GM12878 (cell line): ENCODE measurements at regions not wholly inside any gene's neighbourhood (a gene's known extent, or its start where the extent isn't known, plus 50 kb on each side); places are given as distances from the start of the nearest gene placed in this dataset.
"Not testable (repeated sequence)": the region's sequence is repeated elsewhere in the genome, so short reads cannot be mapped to it uniquely, and the experiment has no call there.

ENCODE experiments used
- CTCF ChIP-seq, 3 experiments: IDR thresholded peaks in 2 of 3; conservative IDR thresholded peaks in 1 of 3; 2 replicates each; pipeline ENCODE4 v1.5.1; 2011; ENCODE audit warnings: low read depth in 3 of 3, low read length in 3 of 3, mild to moderate bottlenecking in 3 of 3, control low read depth in 2 of 3, moderate library complexity in 2 of 3, inconsistent platforms in 1 of 3, mixed read lengths in 1 of 3; ENCODE audit not compliant: control insufficient read depth in 2 of 3, insufficient read depth in 1 of 3; ENCODE audit errors: extremely low read depth in 1 of 3
- ESRRA ChIP-seq: IDR thresholded peaks from 2 replicates; pipeline ENCODE4 v1.6.1; 2012; ENCODE audit warnings: mild to moderate bottlenecking, low read length, improper control_type of control experiment
- EZH2 ChIP-seq: IDR thresholded peaks from 2 replicates; pipeline ENCODE4 v1.6.1; 2012; ENCODE audit warnings: low read depth, mild to moderate bottlenecking, control low read depth, inconsistent platforms, low read length, borderline replicate concordance; ENCODE audit not compliant: control insufficient read depth
- HCFC1 ChIP-seq: fragments of 150-350 bp; IDR thresholded peaks from 2 replicates; pipeline ENCODE4 v1.6.1; 2014; ENCODE audit warnings: low read length
- JUND ChIP-seq: IDR thresholded peaks from 2 replicates; pipeline ENCODE4 v1.6.1; 2012; ENCODE audit warnings: low read depth, mild to moderate bottlenecking, low read length, improper control_type of control experiment, moderate library complexity
- KAT2A ChIP-seq: conservative IDR thresholded peaks from 2 replicates; pipeline ENCODE4 v1.6.1; 2011; ENCODE audit warnings: low read depth, low read length; ENCODE audit not compliant: control insufficient read depth
- KDM1A ChIP-seq: fragments of 200-600 bp; sonication (generic); IDR thresholded peaks from 2 replicates; pipeline ENCODE4 v1.6.1; 2016; ENCODE audit warnings: borderline replicate concordance
- MEF2A ChIP-seq: IDR thresholded peaks from 2 replicates; pipeline ENCODE4 v1.6.1; 2011; ENCODE audit warnings: low read depth, mild to moderate bottlenecking, low read length, moderate library complexity; ENCODE audit not compliant: insufficient read depth
- POLR2AphosphoS5 ChIP-seq: IDR thresholded peaks from 2 replicates; pipeline ENCODE4 v1.6.1; 2011; ENCODE audit warnings: mild to moderate bottlenecking, low read length, inconsistent platforms
- RUNX3 ChIP-seq: IDR thresholded peaks from 2 replicates; pipeline ENCODE4 v1.6.1; 2012; ENCODE audit warnings: low read length, inconsistent platforms
- ZBTB33 ChIP-seq: fragments of 450-650 bp; IDR thresholded peaks from 2 replicates; pipeline ENCODE4 v1.6.1; 2017; ENCODE audit warnings: mild to moderate bottlenecking
- ZNF217 ChIP-seq: fragments of 450-650 bp; IDR thresholded peaks from 2 replicates; pipeline ENCODE4 v1.6.1; 2017; ENCODE audit warnings: antibody characterized with exemption, mild to moderate bottlenecking
- ZZZ3 ChIP-seq: IDR thresholded peaks from 2 replicates; pipeline ENCODE4 v1.6.1; 2011; ENCODE audit warnings: low read depth; ENCODE audit not compliant: control insufficient read depth, insufficient read length

- not testable (repeated sequence) for TF ChIP-seq CTCF (IDR thresholded peaks at IDR 0.05 in 2 of 3, conservative IDR thresholded peaks at IDR 0.05 in 1 of 3; ENCODE audit: control insufficient read depth in 2 of 3, extremely low read depth in 1 of 3, insufficient read depth in 1 of 3, low read depth in 3 of 3, low read length in 3 of 3); ZZZ3; MEF2A; KDM1A; HCFC1; KAT2A; ZBTB33; ESRRA; JUND; ZNF217; POLR2AphosphoS5; RUNX3; EZH2
Observed at GRCh38 chr11:23484618-23485017, 624.3 kb upstream of the CCDC179 start.
